ENCODE measurements at regions not wholly inside any gene's neighbourhood (a gene's known extent, or its start where the extent isn't known, plus 50 kb on each side); places are given as distances from the start of the nearest gene placed in this dataset.

- TF ChIP-seq CTCF (conservative IDR thresholded peaks at IDR 0.05) = no peak
- no peak for TF ChIP-seq EZH2 (IDR thresholded peaks at IDR 0.05; ENCODE audit: low read depth)
These were observed 381.2 kb upstream of the IRX1 start for GRCh38 chr5:3214396-3214795.
